GM12878 (cell line): ENCODE measurements at regions not wholly inside any gene's neighbourhood (a gene's known extent, or its start where the extent isn't known, plus 50 kb on each side); places are given as distances from the start of the nearest gene placed in this dataset.

Experiments used
- ATAC-seq: fragments of 200-7000 bp; cut with Tn5 transposase; 3 replicates; pipeline ENCODE4 v1.9.1; 2020; ENCODE audit warnings: mild to moderate bottlenecking, moderate library complexity
- BruUV-seq: library from RNA; stranded (reverse); fragments of 400-500 nt; replicated peaks from 2 replicates; lab custom pipeline; 2021; lab: Mats Ljungman, UMichigan
- CTCF ChIA-PET: fragments of 300-600 bp; sonication (Branson Sonifier 250); formaldehyde crosslinking; extraction: SDS; loops from one replicate; lab custom pipeline; 2021; ENCODE audit warnings: inconsistent platforms; lab: Yijun Ruan, JAX
- POLR2A ChIA-PET: fragments of 350-600 bp; formaldehyde crosslinking; extraction: SDS; loops from one replicate; lab custom pipeline; 2021; ENCODE audit warnings: inconsistent platforms; lab: Charles Lee
- RAD21 ChIA-PET: fragments of 300-600 bp; sonication (Branson Sonifier 250); formaldehyde crosslinking; loops from one replicate; lab custom pipeline; 2023; ENCODE audit warnings: antibody characterized with exemption; ENCODE audit not compliant: unreplicated experiment; lab: Charles Lee
- SMC1A ChIA-PET: fragments of 300-600 bp; sonication (Branson Sonifier 250); formaldehyde crosslinking; loops from one replicate; lab custom pipeline; 2023; ENCODE audit not compliant: unreplicated experiment, uncharacterized antibody; lab: Charles Lee
- DNase-seq: peaks from one replicate; pipeline ENCODE4 v3.0.0-alpha.2; 2011; ENCODE audit warnings: low read depth, low spot score
- FAIRE-seq: peaks from 3 replicates; lab custom pipeline; 2011; peaks lifted over from hg19 to GRCh38; lab: Jason Lieb, UNC
- H2AFZ ChIP-seq: 2 replicates; pipeline ENCODE4 v1.6.0; 2011; ENCODE audit warnings: low read depth, low read length, control low read depth; ENCODE audit not compliant: control insufficient read depth
- H3K27ac ChIP-seq: 2 replicates; pipeline ENCODE4 v1.5.1; 2011; ENCODE audit warnings: control low read depth; ENCODE audit not compliant: control insufficient read depth, insufficient read depth
- H3K27me3 ChIP-seq, 2 experiments: replicated peaks in 1 of 2; 2 replicates each; pipeline versions ENCODE4 v1.6.0 to v1.6.1; 2011; ENCODE audit warnings: low read length in 1 of 2; ENCODE audit not compliant: control insufficient read depth in 2 of 2, insufficient read depth in 2 of 2
- H3K36me3 ChIP-seq, 2 experiments: 2 replicates each; pipeline ENCODE4 v1.5.1; 2011; ENCODE audit warnings: low read length in 1 of 2; ENCODE audit not compliant: control insufficient read depth in 2 of 2, insufficient read depth in 2 of 2
- H3K4me1 ChIP-seq: 2 replicates; pipeline ENCODE4 v1.6.1; 2011; ENCODE audit warnings: mild to moderate bottlenecking, low read length, moderate library complexity, mixed read lengths; ENCODE audit not compliant: control insufficient read depth, insufficient read depth
- H3K4me2 ChIP-seq: 2 replicates; pipeline ENCODE4 v1.6.0; 2011; ENCODE audit warnings: control low read depth; ENCODE audit not compliant: control insufficient read depth, insufficient read depth
- H3K4me3 ChIP-seq: fragments of 200-600 bp; sonication (generic); 2 replicates; pipeline ENCODE4 v1.5.1; 2016
- H3K79me2 ChIP-seq: 2 replicates; pipeline ENCODE4 v1.6.0; 2011; ENCODE audit warnings: low read length; ENCODE audit not compliant: control insufficient read depth, insufficient read depth
- H3K9ac ChIP-seq: 2 replicates; pipeline ENCODE4 v1.8.0; 2011; ENCODE audit warnings: low read length, control low read depth, mixed read lengths; ENCODE audit not compliant: control insufficient read depth, insufficient read depth
- H3K9me3 ChIP-seq: replicated peaks from 3 replicates; pipeline ENCODE4 v1.5.1; 2011; ENCODE audit warnings: mild to moderate bottlenecking, low read length; ENCODE audit not compliant: control insufficient read depth, insufficient read depth
- H4K20me1 ChIP-seq: 2 replicates; pipeline ENCODE4 v1.6.0; 2011; ENCODE audit not compliant: control insufficient read depth, insufficient read depth
- BCLAF1 ChIP-seq: fragments of 450-650 bp; IDR thresholded peaks from 2 replicates; pipeline ENCODE4 v1.6.1; 2017; ENCODE audit warnings: antibody characterized with exemption, mild to moderate bottlenecking, moderate library complexity
- CBX3 ChIP-seq: fragments of 200-600 bp; sonication (generic); IDR thresholded peaks from 2 replicates; pipeline ENCODE4 v1.6.1; 2016; ENCODE audit warnings: low read depth, borderline replicate concordance
- CEBPB ChIP-seq, 2 experiments: fragments of 150-350 bp in 1 of 2; IDR thresholded peaks; 2 replicates each; pipeline ENCODE4 v1.6.1; 2012 to 2014; ENCODE audit warnings: low read depth in 2 of 2, low read length in 2 of 2, borderline replicate concordance in 1 of 2, inconsistent platforms in 1 of 2
- CREM ChIP-seq: IDR thresholded peaks from 2 replicates; pipeline ENCODE4 v1.6.1; 2014; ENCODE audit warnings: antibody characterized with exemption, low read depth
- DPF2 ChIP-seq: fragments of 450-650 bp; IDR thresholded peaks from 2 replicates; pipeline ENCODE4 v1.6.1; 2017; ENCODE audit warnings: mild to moderate bottlenecking
- EP300 ChIP-seq, 2 experiments: fragments of 150-350 bp in 1 of 2; IDR thresholded peaks; 2 replicates each; pipeline ENCODE4 v1.6.1; 2011 to 2012; ENCODE audit warnings: low read depth in 2 of 2, low read length in 2 of 2, borderline replicate concordance in 1 of 2, improper control_type of control experiment in 1 of 2, inconsistent platforms in 1 of 2; ENCODE audit not compliant: control insufficient read depth in 1 of 2
- JUND ChIP-seq: IDR thresholded peaks from 2 replicates; pipeline ENCODE4 v1.6.1; 2012; ENCODE audit warnings: low read depth, mild to moderate bottlenecking, low read length, improper control_type of control experiment, moderate library complexity
- KLF5 ChIP-seq: fragments of 450-650 bp; IDR thresholded peaks from 2 replicates; pipeline ENCODE4 v1.6.1; 2014; ENCODE audit warnings: mild to moderate bottlenecking; ENCODE audit not compliant: partially characterized antibody
- POLR2AphosphoS2 ChIP-seq: IDR thresholded peaks from 2 replicates; pipeline ENCODE4 v1.6.1; 2011; ENCODE audit warnings: low read depth, mild to moderate bottlenecking, low read length, improper control_type of control experiment, moderate library complexity
- SUPT20H ChIP-seq: IDR thresholded peaks from 2 replicates; pipeline ENCODE4 v1.6.1; 2011; ENCODE audit warnings: low read depth, mild to moderate bottlenecking, low read length, moderate library complexity, borderline replicate concordance; ENCODE audit not compliant: control insufficient read depth
- WRNIP1 ChIP-seq: IDR thresholded peaks from 2 replicates; pipeline ENCODE4 v1.6.1; 2011; ENCODE audit warnings: low read depth, low read length, improper control_type of control experiment, borderline replicate concordance
- YY1 ChIP-seq: IDR thresholded peaks from 2 replicates; pipeline ENCODE4 v1.6.1; 2011; ENCODE audit warnings: low read depth, mild to moderate bottlenecking, low read length
- ZBTB11 ChIP-seq: fragments of 450-650 bp; formaldehyde crosslinking; IDR thresholded peaks from 2 replicates; pipeline ENCODE4 v1.5.0; 2022; ENCODE audit warnings: mild to moderate bottlenecking, missing genetic modification characterization
- ZNF207 ChIP-seq: fragments of 450-650 bp; IDR thresholded peaks from 2 replicates; pipeline ENCODE4 v1.6.1; 2014; ENCODE audit warnings: antibody characterized with exemption, mild to moderate bottlenecking, borderline replicate concordance
- WGBS: methylation state at CpG from one replicate; pipeline ENCODE4 v1.1.6; 2016; ENCODE audit warnings: low lambda C conversion rate; ENCODE audit not compliant: insufficient replicate concordance, insufficient coverage; ENCODE audit errors: missing lambda C conversion rate; 5-methylcytosine and 5-hydroxymethylcytosine counted together
- in situ Hi-C: fragments of 300-500 bp; cut with MboI; formaldehyde crosslinking; loops from 9 replicates; pipeline ENCODE4 v1.14.3; 2018; ENCODE audit warnings: mixed read lengths
- intact Hi-C: fragments of 100-400 bp; cut with micrococcal nuclease; formaldehyde crosslinking; loops from one replicate; pipeline ENCODE4 v1.14.2; 2022; ENCODE audit not compliant: unreplicated experiment

- no peak for FAIRE-seq
- in situ Hi-C loops: no loop called here
- no peak overlapping the region for H3K4me2 ChIP-seq
- no peaks in the 10 kb centered on the region for H3K36me3 ChIP-seq
- no peaks in the 10 kb centered on the region for H3K79me2 ChIP-seq
- no peaks in the 10 kb centered on the region for H3K9me3 ChIP-seq
- RAD21 ChIA-PET: no interaction called here
- no peaks in the 10 kb centered on the region for H4K20me1 ChIP-seq
- CTCF ChIA-PET: no interaction called here
- no peak for TF ChIP-seq CBX3
- no peak for TF ChIP-seq JUND
- no peak for TF ChIP-seq SUPT20H
- TF ChIP-seq WRNIP1: no peak
- TF ChIP-seq CREM: no peak
- no peak for TF ChIP-seq BCLAF1
- TF ChIP-seq DPF2: no peak
- TF ChIP-seq KLF5: no peak
- no peak for TF ChIP-seq ZNF207
- no peak for TF ChIP-seq POLR2AphosphoS2
- TF ChIP-seq ZBTB11 (CRISPR knock-in tag): no peak
- no peak for TF ChIP-seq YY1
- TF ChIP-seq EP300 (IDR thresholded peaks at IDR 0.05; ENCODE audit: borderline replicate concordance in 1 of 2, control insufficient read depth in 1 of 2, low read depth in 2 of 2, low read length in 2 of 2): no peak
- no peak for TF ChIP-seq CEBPB (IDR thresholded peaks at IDR 0.05; ENCODE audit: borderline replicate concordance in 1 of 2, low read depth in 2 of 2, low read length in 2 of 2)
- H3K27ac ChIP-seq: no peak overlapping the region
- intact Hi-C loops: no loop called here
- 18% methylated on average over 2 of the region's 2 CpGs for WGBS
- H3K4me1 ChIP-seq: no peaks in the 10 kb centered on the region
- H3K4me3 ChIP-seq: no peak overlapping the region
- BruUV-seq: no TSS peak
- H3K9ac ChIP-seq: no peak overlapping the region
- ATAC-seq: no peak
- H2AFZ ChIP-seq: no peak overlapping the region
- no peak for DNase-seq
- POLR2A ChIA-PET: no interaction called here
- SMC1A ChIA-PET: no interaction called here
- H3K27me3 ChIP-seq: no peaks in the 10 kb centered on the region
These were observed 417.3 kb upstream of the PROX1 start for GRCh38 chr1:213570487-213570886.
